Tibial nerve (tissue), 4 donors: ENCODE measurements at regions not wholly inside any gene's neighbourhood (a gene's known extent, or its start where the extent isn't known, plus 50 kb on each side); places are given as distances from the start of the nearest gene placed in this dataset.

Experiments
- DNase-seq, 2 donors: peaks; one replicate each; pipeline ENCODE4 v3.0.0-alpha.2; 2019; ENCODE audit warnings: low spot score in 2 of 2
- H3K27ac ChIP-seq, 4 donors: fragments of 200-600 bp; sonication (generic) in 3 of 4; one replicate each; pipeline ENCODE4 v1.5.1; 2017 to 2019; ENCODE audit warnings: mild to moderate bottlenecking in 1 of 4
- H3K27me3 ChIP-seq, 2 donors: fragments of 200-600 bp; sonication (generic) in 1 of 2; one replicate each; pipeline versions ENCODE4 v1.5.1 to v1.6.0; 2017 to 2019
- H3K36me3 ChIP-seq, 3 donors: fragments of 200-600 bp; sonication (generic); one replicate each; pipeline ENCODE4 v1.5.1; 2018 to 2019
- H3K4me1 ChIP-seq, 4 donors: fragments of 200-600 bp; sonication (generic) in 3 of 4; one replicate each; pipeline ENCODE4 v1.5.1; 2017 to 2019
- H3K4me3 ChIP-seq, 4 donors: fragments of 200-600 bp; sonication (generic) in 3 of 4; one replicate each; pipeline ENCODE4 v1.5.1; 2017 to 2019; ENCODE audit warnings: mild to moderate bottlenecking in 1 of 4, moderate library complexity in 1 of 4
- H3K9me3 ChIP-seq, 4 donors: fragments of 200-600 bp; sonication (generic) in 3 of 4; one replicate each; pipeline ENCODE4 v1.5.1; 2017 to 2019
- EP300 ChIP-seq, 2 donors: sonication (generic); formaldehyde crosslinking; IDR thresholded peaks; one replicate each; pipeline ENCODE4 v1.6.1; 2017; ENCODE audit warnings: antibody characterized with exemption in 2 of 2, mild to moderate bottlenecking in 1 of 2
- POLR2A ChIP-seq, 2 donors: fragments of 450-650 bp; IDR thresholded peaks; one replicate each; pipeline ENCODE4 v1.6.1; 2017; ENCODE audit warnings: antibody characterized with exemption in 2 of 2, mild to moderate bottlenecking in 2 of 2, moderate library complexity in 2 of 2
- WGBS, 2 donors: methylation state at CpG; one replicate each; pipeline ENCODE4 v1.1.5; 2018; 5-methylcytosine and 5-hydroxymethylcytosine counted together
- TF ChIP-seq, protein P1 (sequence below), 5 experiments: fragments of 200-600 bp in 3 of 5; fragments of 450-650 bp in 2 of 5; sonication (generic) in 3 of 5; IDR thresholded peaks; one replicate each; pipeline ENCODE4 v1.5.1; 2016 to 2019; ENCODE audit warnings: antibody characterized with exemption in 5 of 5, mild to moderate bottlenecking in 3 of 5, moderate library complexity in 2 of 5

DNA sequence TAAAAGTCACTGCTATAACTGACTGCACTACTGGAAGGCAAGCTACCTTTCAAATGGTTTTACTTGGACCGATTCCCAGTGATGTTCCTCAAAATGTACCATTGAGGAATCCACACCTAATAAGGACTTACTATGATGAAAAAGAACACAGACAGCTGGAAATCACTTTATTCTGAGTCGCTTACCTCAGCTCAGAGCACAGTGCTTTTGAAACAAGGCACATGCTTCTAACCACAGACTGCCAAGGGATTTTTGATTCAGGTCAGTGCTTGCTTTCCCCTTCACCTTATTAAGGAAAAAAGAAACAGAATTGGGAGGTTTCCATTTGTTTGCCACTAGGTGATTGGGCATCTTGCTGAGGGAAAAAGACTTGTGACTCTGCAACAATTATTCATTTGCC is 707.5 kb upstream of the FSHR start:
- H3K4me3 ChIP-seq = no peak overlapping the region
- no peaks in the 10 kb centered on the region for H3K27me3 ChIP-seq
- no peak overlapping the region for H3K27ac ChIP-seq
- H3K9me3 ChIP-seq = no peaks in the 10 kb centered on the region
- no peaks in the 10 kb centered on the region for H3K36me3 ChIP-seq
- no peak for TF ChIP-seq POLR2A (IDR thresholded peaks at IDR 0.05)
- TF ChIP-seq, protein P1, sequence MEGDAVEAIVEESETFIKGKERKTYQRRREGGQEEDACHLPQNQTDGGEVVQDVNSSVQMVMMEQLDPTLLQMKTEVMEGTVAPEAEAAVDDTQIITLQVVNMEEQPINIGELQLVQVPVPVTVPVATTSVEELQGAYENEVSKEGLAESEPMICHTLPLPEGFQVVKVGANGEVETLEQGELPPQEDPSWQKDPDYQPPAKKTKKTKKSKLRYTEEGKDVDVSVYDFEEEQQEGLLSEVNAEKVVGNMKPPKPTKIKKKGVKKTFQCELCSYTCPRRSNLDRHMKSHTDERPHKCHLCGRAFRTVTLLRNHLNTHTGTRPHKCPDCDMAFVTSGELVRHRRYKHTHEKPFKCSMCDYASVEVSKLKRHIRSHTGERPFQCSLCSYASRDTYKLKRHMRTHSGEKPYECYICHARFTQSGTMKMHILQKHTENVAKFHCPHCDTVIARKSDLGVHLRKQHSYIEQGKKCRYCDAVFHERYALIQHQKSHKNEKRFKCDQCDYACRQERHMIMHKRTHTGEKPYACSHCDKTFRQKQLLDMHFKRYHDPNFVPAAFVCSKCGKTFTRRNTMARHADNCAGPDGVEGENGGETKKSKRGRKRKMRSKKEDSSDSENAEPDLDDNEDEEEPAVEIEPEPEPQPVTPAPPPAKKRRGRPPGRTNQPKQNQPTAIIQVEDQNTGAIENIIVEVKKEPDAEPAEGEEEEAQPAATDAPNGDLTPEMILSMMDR (IDR thresholded peaks at IDR 0.05) = no peak
- no peak for TF ChIP-seq EP300 (IDR thresholded peaks at IDR 0.05)
- 72 to 73% methylated on average over 2 of the region's 2 CpGs for WGBS, 2 donors
- no peak for DNase-seq
- no peaks in the 10 kb centered on the region for H3K4me1 ChIP-seq

DNA sequence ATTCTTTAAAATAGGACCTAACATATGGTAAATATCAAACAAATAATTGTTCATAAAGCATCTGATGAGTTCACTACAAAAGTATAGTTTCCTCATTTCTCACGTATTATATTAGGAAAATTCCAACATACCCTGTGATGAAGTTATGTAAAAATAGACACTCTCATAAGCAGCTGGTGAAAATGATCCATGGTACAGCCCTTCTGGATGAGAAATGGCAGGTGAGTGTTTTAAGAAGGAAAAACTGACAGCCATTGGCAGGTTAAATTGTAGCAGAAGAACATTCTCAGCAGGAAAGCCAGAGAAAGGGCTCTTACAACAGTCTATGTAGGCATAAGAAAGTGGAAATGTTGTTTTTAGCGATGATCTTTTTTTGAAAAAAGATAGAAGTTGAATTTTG is 706.5 kb upstream of the FSHR start:
- 86 to 92% methylated on average over 2 of the region's 2 CpGs for WGBS, 2 donors
- no peak for TF ChIP-seq EP300 (IDR thresholded peaks at IDR 0.05)
- TF ChIP-seq, protein P1 (IDR thresholded peaks at IDR 0.05) = no peak
- TF ChIP-seq POLR2A (IDR thresholded peaks at IDR 0.05) = no peak
- H3K27ac ChIP-seq = no peak overlapping the region

DNA sequence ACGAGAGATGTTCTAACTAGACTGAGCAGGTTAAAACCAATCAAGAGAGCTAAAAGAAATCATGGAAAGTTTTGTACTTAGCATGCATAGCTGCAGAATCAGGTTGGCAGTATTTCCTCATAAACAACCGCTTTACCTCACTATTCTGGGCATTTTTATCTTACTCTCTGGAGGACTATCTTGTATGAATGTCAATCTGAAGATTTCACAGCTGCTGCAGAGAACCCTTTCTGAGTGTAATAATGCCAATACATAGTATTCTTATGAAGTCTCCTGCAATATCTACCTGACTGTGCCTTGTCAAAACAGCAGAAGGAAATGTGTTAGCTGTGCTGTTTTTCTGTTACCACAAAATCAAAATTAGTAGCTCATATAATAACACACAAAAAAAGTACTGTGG is 705.9 kb upstream of the FSHR start:
- H3K36me3 ChIP-seq = no peaks in the 10 kb centered on the region
- H3K27ac ChIP-seq = no peak overlapping the region
- no peaks in the 10 kb centered on the region for H3K4me1 ChIP-seq
- H3K9me3 ChIP-seq = no peaks in the 10 kb centered on the region
- WGBS, 2 donors = 83 to 92% methylated on average over 2 of the region's 2 CpGs
- H3K4me3 ChIP-seq = no peak overlapping the region
- TF ChIP-seq POLR2A (IDR thresholded peaks at IDR 0.05) (no peak), EP300 (IDR thresholded peaks at IDR 0.05) (no peak)
- TF ChIP-seq, protein P1 (IDR thresholded peaks at IDR 0.05) = no peak
- no peaks in the 10 kb centered on the region for H3K27me3 ChIP-seq
- DNase-seq = no peak

More for the DNA sequence above, 706.5 kb upstream of the FSHR start:
- Histone ChIP-seq H3K4me3 (no peak overlapping the region), H3K9me3 (no peaks in the 10 kb centered on the region), H3K36me3 (no peaks in the 10 kb centered on the region), H3K4me1 (no peaks in the 10 kb centered on the region), H3K27me3 (no peaks in the 10 kb centered on the region)
- no peak for DNase-seq

DNA sequence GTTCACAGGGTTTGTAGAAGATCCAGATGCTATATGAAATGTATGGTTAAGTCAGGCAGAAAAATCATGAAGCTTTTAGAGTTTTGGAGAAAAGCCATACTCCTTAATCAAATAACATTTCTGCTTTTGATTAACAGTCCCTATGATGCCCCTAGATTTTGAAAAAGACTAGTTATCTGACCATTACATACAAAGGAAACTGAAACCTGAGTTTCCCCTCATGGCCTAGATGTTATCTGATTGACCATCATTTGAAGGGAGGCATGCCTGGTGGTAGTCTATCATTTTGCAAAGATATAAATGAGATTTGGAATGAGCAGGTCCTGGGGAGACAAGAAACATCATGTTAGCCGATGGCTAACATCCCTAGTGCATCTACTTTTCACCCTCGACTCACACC is 704.3 kb upstream of the FSHR start:
- H3K9me3 ChIP-seq = no peaks in the 10 kb centered on the region
- no peaks in the 10 kb centered on the region for H3K4me1 ChIP-seq
- no peaks in the 10 kb centered on the region for H3K27me3 ChIP-seq
- no peaks in the 10 kb centered on the region for H3K36me3 ChIP-seq
- no peak overlapping the region for H3K27ac ChIP-seq
- TF ChIP-seq, protein P1 (IDR thresholded peaks at IDR 0.05) = no peak
- TF ChIP-seq POLR2A (IDR thresholded peaks at IDR 0.05) = no peak
- no peak for DNase-seq
- H3K4me3 ChIP-seq = no peak overlapping the region
- WGBS, 2 donors = 85 to 87% methylated on average over 2 of the region's 2 CpGs

DNA sequence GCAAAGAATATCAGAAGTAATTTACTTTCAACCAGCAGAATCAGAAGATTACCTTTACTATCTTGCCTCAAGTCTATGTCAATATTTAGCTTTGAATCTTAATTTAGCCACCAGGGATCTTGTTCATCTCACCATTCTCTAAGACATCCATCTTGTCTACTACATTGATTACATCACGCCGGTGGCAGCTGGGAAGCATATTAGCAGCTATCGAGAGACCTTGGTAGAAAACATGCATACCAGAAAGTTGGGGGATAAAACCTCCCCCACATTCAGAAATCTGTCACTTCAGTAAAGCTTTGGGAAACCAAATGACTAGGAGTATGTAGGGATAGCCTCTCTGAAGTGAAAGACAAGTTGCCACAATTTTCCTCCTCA is 703.8 kb upstream of the FSHR start:
- TF ChIP-seq EP300 (IDR thresholded peaks at IDR 0.05) = no peak
- TF ChIP-seq, protein P1 (IDR thresholded peaks at IDR 0.05) = no peak
- no peak for TF ChIP-seq POLR2A (IDR thresholded peaks at IDR 0.05)
- H3K27ac ChIP-seq = no peak overlapping the region
- no peaks in the 10 kb centered on the region for H3K4me1 ChIP-seq
- no peak overlapping the region for H3K4me3 ChIP-seq
- H3K36me3 ChIP-seq = no peaks in the 10 kb centered on the region
- H3K27me3 ChIP-seq = no peaks in the 10 kb centered on the region
- WGBS, 2 donors = 92 to 97% methylated on average over 3 of the region's 3 CpGs
- no peak for DNase-seq
- no peaks in the 10 kb centered on the region for H3K9me3 ChIP-seq
